HEK293 (cell line): ENCODE measurements at regions not wholly inside any gene's neighbourhood (a gene's known extent, or its start where the extent isn't known, plus 50 kb on each side); places are given as distances from the start of the nearest gene placed in this dataset.

ENCODE experiments used
- CTCF ChIA-PET: fragments of 350-600 bp; formaldehyde crosslinking; extraction: SDS; loops from one replicate; lab custom pipeline; 2021; ENCODE audit warnings: antibody characterized with exemption; lab: Yijun Ruan, JAX
- POLR2A ChIA-PET: fragments of 300-600 bp; formaldehyde crosslinking; extraction: SDS; loops from one replicate; lab custom pipeline; 2020; ENCODE audit warnings: antibody characterized with exemption, inconsistent platforms; lab: Yijun Ruan, JAX
- H3K27ac ChIP-seq: fragments of 200-500 bp; sonication (Bioruptor generic); 2 replicates; pipeline ENCODE4 v1.5.1; 2014; ENCODE audit warnings: low read depth, low read length, control low read depth, inconsistent platforms; ENCODE audit errors: extremely low read depth
- H3K36me3 ChIP-seq, 2 experiments: fragments of 200-500 bp in 1 of 2; sonication (Bioruptor generic) in 1 of 2; 1 replicate in 1 of 2; 2 replicates in 1 of 2; pipeline ENCODE4 v1.5.1; 2014 to 2017; ENCODE audit warnings: inconsistent platforms in 2 of 2, low read length in 2 of 2; ENCODE audit not compliant: control insufficient read depth in 2 of 2, insufficient read depth in 1 of 2
- H3K4me1 ChIP-seq: fragments of 200-500 bp; sonication (Bioruptor generic); 2 replicates; pipeline ENCODE4 v1.5.1; 2014; ENCODE audit warnings: mild to moderate bottlenecking, low read length, inconsistent platforms; ENCODE audit not compliant: control insufficient read depth, insufficient read depth
- H3K4me3 ChIP-seq: 2 replicates; pipeline ENCODE4 v1.5.1; 2011; ENCODE audit warnings: low read depth, mild to moderate bottlenecking, control low read depth, low read length, moderate library complexity
- H3K9me3 ChIP-seq: fragments of 200-500 bp; sonication (Bioruptor generic); 2 replicates; pipeline ENCODE4 v1.5.1; 2014; ENCODE audit warnings: low read depth, low read length, inconsistent platforms; ENCODE audit not compliant: control insufficient read depth, insufficient read depth
- OSR2 ChIP-seq: fragments of 450-650 bp; formaldehyde crosslinking; IDR thresholded peaks from 2 replicates; pipeline ENCODE4 v1.5.1; 2016; ENCODE audit warnings: missing biosample characterization, missing genetic modification characterization
- PRDM1 ChIP-seq: fragments of 450-650 bp; formaldehyde crosslinking; IDR thresholded peaks from 2 replicates; pipeline ENCODE4; 2016; ENCODE audit warnings: missing biosample characterization, missing genetic modification characterization
- RBAK ChIP-seq: fragments of 450-650 bp; formaldehyde crosslinking; IDR thresholded peaks from 2 replicates; pipeline ENCODE4 v1.5.1; 2016; ENCODE audit warnings: missing biosample characterization, missing genetic modification characterization
- ZBTB17 ChIP-seq: fragments of 450-650 bp; formaldehyde crosslinking; IDR thresholded peaks from 2 replicates; pipeline ENCODE4 v1.5.1; 2016; ENCODE audit warnings: missing biosample characterization, missing genetic modification characterization
- ZNF155 ChIP-seq: fragments of 450-650 bp; formaldehyde crosslinking; IDR thresholded peaks from 2 replicates; pipeline ENCODE4 v1.5.1; 2016; ENCODE audit warnings: missing biosample characterization, missing genetic modification characterization
- ZNF19 ChIP-seq: fragments of 450-650 bp; formaldehyde crosslinking; IDR thresholded peaks from 2 replicates; pipeline ENCODE4; 2016; ENCODE audit warnings: missing biosample characterization, missing genetic modification characterization, low read depth
- ZNF335 ChIP-seq: fragments of 450-650 bp; formaldehyde crosslinking; conservative IDR thresholded peaks from 2 replicates; pipeline ENCODE4 v1.5.1; 2016; ENCODE audit warnings: missing biosample characterization, missing genetic modification characterization
- ZNF426 ChIP-seq: fragments of 450-650 bp; formaldehyde crosslinking; IDR thresholded peaks from 2 replicates; pipeline ENCODE4 v1.5.1; 2017; ENCODE audit warnings: missing biosample characterization, missing genetic modification characterization, mild to moderate bottlenecking, inconsistent platforms, moderate library complexity
- ZNF510 ChIP-seq: fragments of 450-650 bp; formaldehyde crosslinking; IDR thresholded peaks from 2 replicates; pipeline ENCODE4 v1.5.1; 2018; ENCODE audit warnings: mild to moderate bottlenecking, missing genetic modification characterization, missing biosample characterization; ENCODE audit not compliant: insufficient replicate concordance
- ZNF623 ChIP-seq: fragments of 450-650 bp; formaldehyde crosslinking; IDR thresholded peaks from 2 replicates; pipeline ENCODE4 v1.5.1; 2016; ENCODE audit warnings: missing biosample characterization, missing genetic modification characterization
- TF ChIP-seq, protein P1 (sequence below): fragments of 450-650 bp; IDR thresholded peaks from 2 replicates; pipeline ENCODE4 v1.5.1; 2018; ENCODE audit warnings: missing biosample characterization, missing genetic modification characterization
- TF ChIP-seq, protein P2 (sequence below): fragments of 450-650 bp; formaldehyde crosslinking; IDR thresholded peaks from 2 replicates; pipeline ENCODE4 v1.5.1; 2016; ENCODE audit warnings: missing biosample characterization, missing genetic modification characterization
- TF ChIP-seq, protein P3 (sequence below): fragments of 450-650 bp; IDR thresholded peaks from 2 replicates; pipeline ENCODE4 v1.5.1; 2018; ENCODE audit warnings: missing biosample characterization, mild to moderate bottlenecking, missing genetic modification characterization
- TF ChIP-seq, protein P4 (sequence below): fragments of 450-650 bp; formaldehyde crosslinking; IDR thresholded peaks from 2 replicates; pipeline ENCODE4 v1.5.0; 2017; ENCODE audit warnings: missing biosample characterization, missing genetic modification characterization, borderline replicate concordance
- TF ChIP-seq, protein P5 (sequence below): fragments of 450-650 bp; formaldehyde crosslinking; IDR thresholded peaks from 2 replicates; pipeline ENCODE4 v1.5.1; 2016; ENCODE audit warnings: missing biosample characterization, missing genetic modification characterization
- TF ChIP-seq, protein P6 (sequence below): fragments of 450-650 bp; formaldehyde crosslinking; IDR thresholded peaks from 2 replicates; pipeline ENCODE4 v1.5.1; 2016; ENCODE audit warnings: missing biosample characterization, missing genetic modification characterization, borderline replicate concordance

DNA sequence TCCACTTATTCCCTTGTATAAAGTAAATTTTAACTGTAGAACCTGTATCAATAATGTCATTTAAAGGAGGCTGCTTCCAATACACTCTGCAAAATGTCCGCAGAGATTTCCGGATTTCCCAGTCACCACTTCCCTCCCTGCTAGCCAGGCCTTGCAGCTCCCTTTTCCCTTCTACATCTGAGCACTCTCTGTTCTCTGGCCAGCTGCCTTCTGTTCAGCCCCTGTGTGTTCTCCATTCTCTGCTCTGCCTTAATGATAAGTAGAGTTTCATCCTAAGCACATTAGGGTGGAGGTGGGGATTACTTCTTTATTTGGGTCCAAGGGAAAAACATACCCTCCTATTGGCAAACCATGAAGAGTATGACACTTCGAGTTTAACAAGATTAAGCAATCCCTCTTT, 719.6 kb upstream of the WWC1 start (continued):
- TF ChIP-seq, protein P1, sequence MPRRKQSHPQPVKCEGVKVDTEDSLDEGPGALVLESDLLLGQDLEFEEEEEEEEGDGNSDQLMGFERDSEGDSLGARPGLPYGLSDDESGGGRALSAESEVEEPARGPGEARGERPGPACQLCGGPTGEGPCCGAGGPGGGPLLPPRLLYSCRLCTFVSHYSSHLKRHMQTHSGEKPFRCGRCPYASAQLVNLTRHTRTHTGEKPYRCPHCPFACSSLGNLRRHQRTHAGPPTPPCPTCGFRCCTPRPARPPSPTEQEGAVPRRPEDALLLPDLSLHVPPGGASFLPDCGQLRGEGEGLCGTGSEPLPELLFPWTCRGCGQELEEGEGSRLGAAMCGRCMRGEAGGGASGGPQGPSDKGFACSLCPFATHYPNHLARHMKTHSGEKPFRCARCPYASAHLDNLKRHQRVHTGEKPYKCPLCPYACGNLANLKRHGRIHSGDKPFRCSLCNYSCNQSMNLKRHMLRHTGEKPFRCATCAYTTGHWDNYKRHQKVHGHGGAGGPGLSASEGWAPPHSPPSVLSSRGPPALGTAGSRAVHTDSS = no peak
- TF ChIP-seq PRDM1 = no peak
- no peak for TF ChIP-seq ZNF510 (tag by site-specific recombination)
- TF ChIP-seq ZNF426 = no peak
- no peak for TF ChIP-seq OSR2
- no peak for TF ChIP-seq ZNF19 (tag by site-specific recombination)
- TF ChIP-seq RBAK (tag by site-specific recombination) = no peak
- TF ChIP-seq ZNF155 (tag by site-specific recombination) = no peak
- TF ChIP-seq, protein P2, sequence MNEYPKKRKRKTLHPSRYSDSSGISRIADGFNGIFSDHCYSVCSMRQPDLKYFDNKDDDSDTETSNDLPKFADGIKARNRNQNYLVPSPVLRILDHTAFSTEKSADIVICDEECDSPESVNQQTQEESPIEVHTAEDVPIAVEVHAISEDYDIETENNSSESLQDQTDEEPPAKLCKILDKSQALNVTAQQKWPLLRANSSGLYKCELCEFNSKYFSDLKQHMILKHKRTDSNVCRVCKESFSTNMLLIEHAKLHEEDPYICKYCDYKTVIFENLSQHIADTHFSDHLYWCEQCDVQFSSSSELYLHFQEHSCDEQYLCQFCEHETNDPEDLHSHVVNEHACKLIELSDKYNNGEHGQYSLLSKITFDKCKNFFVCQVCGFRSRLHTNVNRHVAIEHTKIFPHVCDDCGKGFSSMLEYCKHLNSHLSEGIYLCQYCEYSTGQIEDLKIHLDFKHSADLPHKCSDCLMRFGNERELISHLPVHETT (tag by site-specific recombination) = no peak
- TF ChIP-seq, protein P3, sequence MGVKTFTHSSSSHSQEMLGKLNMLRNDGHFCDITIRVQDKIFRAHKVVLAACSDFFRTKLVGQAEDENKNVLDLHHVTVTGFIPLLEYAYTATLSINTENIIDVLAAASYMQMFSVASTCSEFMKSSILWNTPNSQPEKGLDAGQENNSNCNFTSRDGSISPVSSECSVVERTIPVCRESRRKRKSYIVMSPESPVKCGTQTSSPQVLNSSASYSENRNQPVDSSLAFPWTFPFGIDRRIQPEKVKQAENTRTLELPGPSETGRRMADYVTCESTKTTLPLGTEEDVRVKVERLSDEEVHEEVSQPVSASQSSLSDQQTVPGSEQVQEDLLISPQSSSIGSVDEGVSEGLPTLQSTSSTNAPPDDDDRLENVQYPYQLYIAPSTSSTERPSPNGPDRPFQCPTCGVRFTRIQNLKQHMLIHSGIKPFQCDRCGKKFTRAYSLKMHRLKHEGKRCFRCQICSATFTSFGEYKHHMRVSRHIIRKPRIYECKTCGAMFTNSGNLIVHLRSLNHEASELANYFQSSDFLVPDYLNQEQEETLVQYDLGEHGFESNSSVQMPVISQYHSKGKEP (tag by site-specific recombination) = no peak
- TF ChIP-seq ZNF623 = no peak
- TF ChIP-seq, protein P4, sequence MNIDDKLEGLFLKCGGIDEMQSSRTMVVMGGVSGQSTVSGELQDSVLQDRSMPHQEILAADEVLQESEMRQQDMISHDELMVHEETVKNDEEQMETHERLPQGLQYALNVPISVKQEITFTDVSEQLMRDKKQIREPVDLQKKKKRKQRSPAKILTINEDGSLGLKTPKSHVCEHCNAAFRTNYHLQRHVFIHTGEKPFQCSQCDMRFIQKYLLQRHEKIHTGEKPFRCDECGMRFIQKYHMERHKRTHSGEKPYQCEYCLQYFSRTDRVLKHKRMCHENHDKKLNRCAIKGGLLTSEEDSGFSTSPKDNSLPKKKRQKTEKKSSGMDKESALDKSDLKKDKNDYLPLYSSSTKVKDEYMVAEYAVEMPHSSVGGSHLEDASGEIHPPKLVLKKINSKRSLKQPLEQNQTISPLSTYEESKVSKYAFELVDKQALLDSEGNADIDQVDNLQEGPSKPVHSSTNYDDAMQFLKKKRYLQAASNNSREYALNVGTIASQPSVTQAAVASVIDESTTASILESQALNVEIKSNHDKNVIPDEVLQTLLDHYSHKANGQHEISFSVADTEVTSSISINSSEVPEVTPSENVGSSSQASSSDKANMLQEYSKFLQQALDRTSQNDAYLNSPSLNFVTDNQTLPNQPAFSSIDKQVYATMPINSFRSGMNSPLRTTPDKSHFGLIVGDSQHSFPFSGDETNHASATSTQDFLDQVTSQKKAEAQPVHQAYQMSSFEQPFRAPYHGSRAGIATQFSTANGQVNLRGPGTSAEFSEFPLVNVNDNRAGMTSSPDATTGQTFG (tag by site-specific recombination) = no peak

DNA sequence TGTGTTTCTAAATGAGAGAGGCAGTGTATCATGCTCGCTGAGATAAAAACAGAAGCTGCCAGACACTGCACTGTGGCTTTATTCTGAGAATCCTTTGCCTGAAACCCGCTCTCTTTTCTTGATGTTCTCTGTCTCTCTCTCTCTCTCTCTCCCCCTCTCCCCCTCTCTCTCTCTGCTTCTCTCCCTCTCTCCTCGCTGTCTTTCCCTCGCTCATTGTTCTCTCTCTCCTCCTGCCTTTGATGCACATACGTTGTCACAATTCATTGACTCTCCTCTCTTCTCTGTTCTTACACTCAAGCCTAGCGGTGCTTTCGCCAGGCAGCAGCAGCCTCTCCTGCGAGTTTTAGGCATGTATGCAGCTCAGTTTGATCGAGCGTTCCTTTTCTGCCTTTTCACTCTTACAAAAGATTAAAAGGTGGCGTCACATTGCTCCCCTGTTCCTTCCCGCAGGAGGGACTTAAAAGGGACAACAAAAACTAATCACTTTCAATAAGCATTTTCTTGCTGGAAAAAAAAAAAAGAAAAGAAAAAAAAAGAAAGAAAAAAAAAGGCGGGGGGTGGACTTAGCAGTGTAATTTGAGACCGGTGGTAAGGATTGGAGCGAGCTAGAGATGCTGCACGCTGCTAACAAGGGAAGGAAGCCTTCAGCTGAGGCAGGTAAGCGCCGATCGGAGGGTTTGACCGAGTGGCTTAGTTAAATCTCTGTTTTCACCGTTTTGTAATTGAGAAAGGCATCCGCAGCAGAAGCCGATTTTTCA, 717.9 kb upstream of the WWC1 start:
- H3K27ac ChIP-seq = no peak overlapping the region
- H3K4me1 ChIP-seq = no peaks in the 10 kb centered on the region
- TF ChIP-seq, protein P5, sequence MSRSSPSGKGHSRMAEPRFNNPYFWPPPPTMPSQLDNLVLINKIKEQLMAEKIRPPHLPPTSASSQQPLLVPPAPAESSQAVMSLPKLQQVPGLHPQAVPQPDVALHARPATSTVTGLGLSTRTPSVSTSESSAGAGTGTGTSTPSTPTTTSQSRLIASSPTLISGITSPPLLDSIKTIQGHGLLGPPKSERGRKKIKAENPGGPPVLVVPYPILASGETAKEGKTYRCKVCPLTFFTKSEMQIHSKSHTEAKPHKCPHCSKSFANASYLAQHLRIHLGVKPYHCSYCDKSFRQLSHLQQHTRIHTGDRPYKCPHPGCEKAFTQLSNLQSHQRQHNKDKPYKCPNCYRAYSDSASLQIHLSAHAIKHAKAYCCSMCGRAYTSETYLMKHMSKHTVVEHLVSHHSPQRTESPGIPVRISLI (tag by site-specific recombination) = peak; percentile 62
- TF ChIP-seq ZNF335 = peak; percentile 27; the same call in 1 of the 2 replicates
- TF ChIP-seq, protein P6, sequence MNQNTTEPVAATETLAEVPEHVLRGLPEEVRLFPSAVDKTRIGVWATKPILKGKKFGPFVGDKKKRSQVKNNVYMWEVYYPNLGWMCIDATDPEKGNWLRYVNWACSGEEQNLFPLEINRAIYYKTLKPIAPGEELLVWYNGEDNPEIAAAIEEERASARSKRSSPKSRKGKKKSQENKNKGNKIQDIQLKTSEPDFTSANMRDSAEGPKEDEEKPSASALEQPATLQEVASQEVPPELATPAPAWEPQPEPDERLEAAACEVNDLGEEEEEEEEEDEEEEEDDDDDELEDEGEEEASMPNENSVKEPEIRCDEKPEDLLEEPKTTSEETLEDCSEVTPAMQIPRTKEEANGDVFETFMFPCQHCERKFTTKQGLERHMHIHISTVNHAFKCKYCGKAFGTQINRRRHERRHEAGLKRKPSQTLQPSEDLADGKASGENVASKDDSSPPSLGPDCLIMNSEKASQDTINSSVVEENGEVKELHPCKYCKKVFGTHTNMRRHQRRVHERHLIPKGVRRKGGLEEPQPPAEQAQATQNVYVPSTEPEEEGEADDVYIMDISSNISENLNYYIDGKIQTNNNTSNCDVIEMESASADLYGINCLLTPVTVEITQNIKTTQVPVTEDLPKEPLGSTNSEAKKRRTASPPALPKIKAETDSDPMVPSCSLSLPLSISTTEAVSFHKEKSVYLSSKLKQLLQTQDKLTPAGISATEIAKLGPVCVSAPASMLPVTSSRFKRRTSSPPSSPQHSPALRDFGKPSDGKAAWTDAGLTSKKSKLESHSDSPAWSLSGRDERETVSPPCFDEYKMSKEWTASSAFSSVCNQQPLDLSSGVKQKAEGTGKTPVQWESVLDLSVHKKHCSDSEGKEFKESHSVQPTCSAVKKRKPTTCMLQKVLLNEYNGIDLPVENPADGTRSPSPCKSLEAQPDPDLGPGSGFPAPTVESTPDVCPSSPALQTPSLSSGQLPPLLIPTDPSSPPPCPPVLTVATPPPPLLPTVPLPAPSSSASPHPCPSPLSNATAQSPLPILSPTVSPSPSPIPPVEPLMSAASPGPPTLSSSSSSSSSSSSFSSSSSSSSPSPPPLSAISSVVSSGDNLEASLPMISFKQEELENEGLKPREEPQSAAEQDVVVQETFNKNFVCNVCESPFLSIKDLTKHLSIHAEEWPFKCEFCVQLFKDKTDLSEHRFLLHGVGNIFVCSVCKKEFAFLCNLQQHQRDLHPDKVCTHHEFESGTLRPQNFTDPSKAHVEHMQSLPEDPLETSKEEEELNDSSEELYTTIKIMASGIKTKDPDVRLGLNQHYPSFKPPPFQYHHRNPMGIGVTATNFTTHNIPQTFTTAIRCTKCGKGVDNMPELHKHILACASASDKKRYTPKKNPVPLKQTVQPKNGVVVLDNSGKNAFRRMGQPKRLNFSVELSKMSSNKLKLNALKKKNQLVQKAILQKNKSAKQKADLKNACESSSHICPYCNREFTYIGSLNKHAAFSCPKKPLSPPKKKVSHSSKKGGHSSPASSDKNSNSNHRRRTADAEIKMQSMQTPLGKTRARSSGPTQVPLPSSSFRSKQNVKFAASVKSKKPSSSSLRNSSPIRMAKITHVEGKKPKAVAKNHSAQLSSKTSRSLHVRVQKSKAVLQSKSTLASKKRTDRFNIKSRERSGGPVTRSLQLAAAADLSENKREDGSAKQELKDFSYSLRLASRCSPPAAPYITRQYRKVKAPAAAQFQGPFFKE (tag by site-specific recombination) = no peak
- 0 out of 2 replicates have a peak, but pooled peaks have one; percentile 23 for TF ChIP-seq PRDM1
- TF ChIP-seq ZBTB17 (tag by site-specific recombination) = peak; percentile 87
- no peaks in the 10 kb centered on the region for H3K36me3 ChIP-seq
- peak overlapping the region; percentile 37 for H3K4me3 ChIP-seq
- ChIA-PET CTCF (interaction anchor here (0.6 kb wide), 1 partner anchor 525 kb away, joined by 4 read pairs; no protein-coding TSS in a partner anchor), POLR2A (no interaction called here)
- no peaks in the 10 kb centered on the region for H3K9me3 ChIP-seq
